ENCODE measurements at regions not wholly inside any gene's neighbourhood (a gene's known extent, or its start where the extent isn't known, plus 50 kb on each side); places are given as distances from the start of the nearest gene placed in this dataset.

DNA sequence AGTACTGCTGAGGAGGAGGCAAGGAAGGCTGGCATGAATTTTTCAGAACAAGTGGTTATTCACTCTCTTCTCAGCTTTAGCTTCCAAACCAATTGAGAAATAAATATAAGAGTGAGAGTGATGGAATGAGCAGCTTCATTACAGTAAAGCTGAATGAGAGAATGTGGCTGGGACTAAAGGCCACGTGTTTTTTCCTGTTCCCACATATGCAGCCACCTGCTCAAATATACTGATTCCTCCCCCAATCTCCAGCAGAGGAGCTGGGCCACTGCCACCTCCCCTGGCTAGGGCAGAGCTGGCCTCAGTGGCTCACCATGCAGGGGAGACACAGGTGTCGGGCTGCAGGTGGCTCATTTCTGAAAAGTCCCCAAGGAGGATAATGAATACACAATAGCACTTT is 1505.3 kb upstream of the WWC1 start:
- H2AFZ ChIP-seq (ENCODE audit: low read depth, low read length, severe bottlenecking) = no peak overlapping the region
- H3K4me2 ChIP-seq (ENCODE audit: low read depth, low read length, poor library complexity, severe bottlenecking) = no peak overlapping the region
- no peak overlapping the region for H3K9ac ChIP-seq (ENCODE audit: low read length)
- no peaks in the 10 kb centered on the region for H3K79me2 ChIP-seq (ENCODE audit: insufficient read depth, low read length)
- no peaks in the 10 kb centered on the region for H3F3A ChIP-seq (ENCODE audit: insufficient read depth)
- H3K27me3 ChIP-seq (ENCODE audit: low read length) = no peaks in the 10 kb centered on the region
- H3K9me2 ChIP-seq (replicated peaks; ENCODE audit: insufficient read depth, low read length) = no peaks in the 10 kb centered on the region
- H4K20me1 ChIP-seq (ENCODE audit: low read depth, low read length) = no peaks in the 10 kb centered on the region
- no peaks in the 10 kb centered on the region for H3K9me3 ChIP-seq (ENCODE audit: insufficient read depth, low read length)
- no peak overlapping the region for H3K27ac ChIP-seq (ENCODE audit: low read depth, low read length)
- no peak for TF ChIP-seq EZH2phosphoT487 (conservative IDR thresholded peaks at IDR 0.05; ENCODE audit: low read length)
- TF ChIP-seq, protein P1, sequence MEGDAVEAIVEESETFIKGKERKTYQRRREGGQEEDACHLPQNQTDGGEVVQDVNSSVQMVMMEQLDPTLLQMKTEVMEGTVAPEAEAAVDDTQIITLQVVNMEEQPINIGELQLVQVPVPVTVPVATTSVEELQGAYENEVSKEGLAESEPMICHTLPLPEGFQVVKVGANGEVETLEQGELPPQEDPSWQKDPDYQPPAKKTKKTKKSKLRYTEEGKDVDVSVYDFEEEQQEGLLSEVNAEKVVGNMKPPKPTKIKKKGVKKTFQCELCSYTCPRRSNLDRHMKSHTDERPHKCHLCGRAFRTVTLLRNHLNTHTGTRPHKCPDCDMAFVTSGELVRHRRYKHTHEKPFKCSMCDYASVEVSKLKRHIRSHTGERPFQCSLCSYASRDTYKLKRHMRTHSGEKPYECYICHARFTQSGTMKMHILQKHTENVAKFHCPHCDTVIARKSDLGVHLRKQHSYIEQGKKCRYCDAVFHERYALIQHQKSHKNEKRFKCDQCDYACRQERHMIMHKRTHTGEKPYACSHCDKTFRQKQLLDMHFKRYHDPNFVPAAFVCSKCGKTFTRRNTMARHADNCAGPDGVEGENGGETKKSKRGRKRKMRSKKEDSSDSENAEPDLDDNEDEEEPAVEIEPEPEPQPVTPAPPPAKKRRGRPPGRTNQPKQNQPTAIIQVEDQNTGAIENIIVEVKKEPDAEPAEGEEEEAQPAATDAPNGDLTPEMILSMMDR (IDR thresholded peaks at IDR 0.05; ENCODE audit: insufficient read depth, low read length, poor library complexity, severe bottlenecking) = no peak
- no peaks in the 10 kb centered on the region for H3K36me3 ChIP-seq (ENCODE audit: low read length)
- no peak overlapping the region for H3K4me3 ChIP-seq (ENCODE audit: insufficient read depth, low read length, poor library complexity, severe bottlenecking)

DNA sequence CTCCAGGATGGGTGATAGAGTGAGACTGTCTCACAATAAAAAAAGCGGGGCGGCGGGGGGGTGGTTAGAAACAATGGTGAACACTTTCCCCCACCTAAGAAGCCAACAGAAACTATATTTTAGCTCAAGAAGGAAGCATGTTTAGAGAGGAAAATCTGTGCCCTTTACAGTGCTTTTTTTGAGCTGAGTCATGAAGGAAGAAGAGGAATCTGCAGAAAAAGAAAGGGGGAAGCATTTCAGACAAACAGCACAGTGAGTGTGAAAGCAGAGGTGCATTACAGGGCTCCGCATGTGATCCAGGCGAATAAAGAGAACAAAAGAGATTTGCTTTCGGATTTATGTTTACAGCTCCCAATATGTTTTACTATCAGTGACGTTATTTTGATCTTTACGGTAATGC is 1504.6 kb upstream of the WWC1 start:
- Histone ChIP-seq H3K27me3 (ENCODE audit: low read length) (no peaks in the 10 kb centered on the region), H3K9ac (ENCODE audit: low read length) (no peak overlapping the region), H3K27ac (ENCODE audit: low read depth, low read length) (no peak overlapping the region), H3K4me3 (ENCODE audit: insufficient read depth, low read length, poor library complexity, severe bottlenecking) (no peak overlapping the region), H3K4me2 (ENCODE audit: low read depth, low read length, poor library complexity, severe bottlenecking) (no peak overlapping the region), H4K20me1 (ENCODE audit: low read depth, low read length) (no peaks in the 10 kb centered on the region), H3K9me2 (replicated peaks; ENCODE audit: insufficient read depth, low read length) (no peaks in the 10 kb centered on the region), H3F3A (ENCODE audit: insufficient read depth) (no peaks in the 10 kb centered on the region), H3K79me2 (ENCODE audit: insufficient read depth, low read length) (no peaks in the 10 kb centered on the region), H2AFZ (ENCODE audit: low read depth, low read length, severe bottlenecking) (no peak overlapping the region), H3K9me3 (ENCODE audit: insufficient read depth, low read length) (no peaks in the 10 kb centered on the region), H3K36me3 (ENCODE audit: low read length) (no peaks in the 10 kb centered on the region)
- TF ChIP-seq EZH2phosphoT487 (conservative IDR thresholded peaks at IDR 0.05; ENCODE audit: low read length) = no peak
- TF ChIP-seq, protein P1 (IDR thresholded peaks at IDR 0.05; ENCODE audit: insufficient read depth, low read length, poor library complexity, severe bottlenecking) = no peak

DNA sequence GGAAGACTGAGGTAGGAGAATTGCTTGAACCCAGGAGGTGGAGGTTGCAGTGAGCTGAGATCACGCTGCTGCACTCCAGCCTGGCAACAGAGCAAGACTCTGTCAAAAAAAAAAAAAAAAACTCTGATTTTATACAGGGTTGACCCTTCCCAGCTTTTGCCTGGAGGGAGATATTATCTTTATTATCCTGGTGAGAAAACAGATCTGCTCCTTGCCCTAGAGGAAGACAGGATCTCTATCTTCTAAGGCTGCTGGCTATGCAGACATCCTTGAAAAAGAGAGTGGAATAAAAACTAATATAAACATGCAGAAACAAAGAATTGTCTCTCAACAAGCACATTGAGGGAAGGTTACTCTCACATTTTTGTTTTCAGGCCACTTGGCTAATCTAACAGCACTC is 1503.4 kb upstream of the WWC1 start:
- no peak overlapping the region for H2AFZ ChIP-seq (ENCODE audit: low read depth, low read length, severe bottlenecking)
- no peaks in the 10 kb centered on the region for H3K27me3 ChIP-seq (ENCODE audit: low read length)
- no peak overlapping the region for H3K4me3 ChIP-seq (ENCODE audit: insufficient read depth, low read length, poor library complexity, severe bottlenecking)
- no peak overlapping the region for H3K9ac ChIP-seq (ENCODE audit: low read length)
- H3K27ac ChIP-seq (ENCODE audit: low read depth, low read length) = no peak overlapping the region
- TF ChIP-seq, protein P1 (IDR thresholded peaks at IDR 0.05; ENCODE audit: insufficient read depth, low read length, poor library complexity, severe bottlenecking) = no peak
- no peak for TF ChIP-seq EZH2phosphoT487 (conservative IDR thresholded peaks at IDR 0.05; ENCODE audit: low read length)
- no peaks in the 10 kb centered on the region for H3K36me3 ChIP-seq (ENCODE audit: low read length)
- no peaks in the 10 kb centered on the region for H3F3A ChIP-seq (ENCODE audit: insufficient read depth)
- no peaks in the 10 kb centered on the region for H3K9me2 ChIP-seq (replicated peaks; ENCODE audit: insufficient read depth, low read length)
- no peaks in the 10 kb centered on the region for H3K79me2 ChIP-seq (ENCODE audit: insufficient read depth, low read length)
- no peak overlapping the region for H3K4me2 ChIP-seq (ENCODE audit: low read depth, low read length, poor library complexity, severe bottlenecking)
- H3K9me3 ChIP-seq (ENCODE audit: insufficient read depth, low read length) = no peaks in the 10 kb centered on the region
- no peaks in the 10 kb centered on the region for H4K20me1 ChIP-seq (ENCODE audit: low read depth, low read length)

Data from SU-DHL-6 (cell line).